Uterus (tissue), 2 donors: ENCODE measurements at regions not wholly inside any gene's neighbourhood (a gene's known extent, or its start where the extent isn't known, plus 50 kb on each side); places are given as distances from the start of the nearest gene placed in this dataset.

ENCODE experiments used
- POLR2A ChIP-seq, 2 donors: fragments of 450-650 bp; IDR thresholded peaks; one replicate each; pipeline ENCODE4 v1.6.1; 2016; ENCODE audit warnings: antibody characterized with exemption in 2 of 2, mild to moderate bottlenecking in 1 of 2, moderate library complexity in 1 of 2
- TF ChIP-seq, protein P1 (sequence below), 4 experiments: fragments of 200-600 bp in 2 of 4; fragments of 450-650 bp in 2 of 4; sonication (generic) in 2 of 4; IDR thresholded peaks; one replicate each; pipeline ENCODE4 v1.5.1; 2016 to 2019; ENCODE audit warnings: antibody characterized with exemption in 4 of 4, mild to moderate bottlenecking in 2 of 4, moderate library complexity in 1 of 4

DNA sequence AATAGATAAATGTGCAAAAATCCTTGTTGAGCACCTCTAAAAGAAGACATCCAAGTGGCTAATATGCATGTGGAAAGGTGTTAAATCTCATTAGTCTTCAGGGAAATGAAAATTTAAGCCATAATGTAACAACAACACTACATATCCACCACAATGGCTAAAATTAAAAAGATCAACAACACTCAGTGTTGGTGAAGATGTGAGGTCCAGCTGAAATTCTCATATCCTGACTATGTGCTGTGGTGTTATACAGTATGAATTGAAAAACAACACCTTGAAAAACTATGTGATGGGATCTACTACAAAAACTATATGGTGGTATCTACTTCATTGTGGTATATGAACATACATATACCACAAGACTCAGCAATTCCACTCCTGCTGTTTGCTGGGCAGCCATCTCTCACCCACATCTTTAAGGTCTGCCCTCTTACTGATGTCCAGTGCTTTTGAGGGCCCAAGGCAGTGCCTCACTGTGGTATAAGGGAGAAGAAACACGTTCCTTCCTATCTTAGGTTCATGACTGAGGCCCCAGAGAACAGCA, 146.4 kb downstream of the CD83 start:
- TF ChIP-seq POLR2A (IDR thresholded peaks at IDR 0.05) = no peak
- TF ChIP-seq, protein P1, sequence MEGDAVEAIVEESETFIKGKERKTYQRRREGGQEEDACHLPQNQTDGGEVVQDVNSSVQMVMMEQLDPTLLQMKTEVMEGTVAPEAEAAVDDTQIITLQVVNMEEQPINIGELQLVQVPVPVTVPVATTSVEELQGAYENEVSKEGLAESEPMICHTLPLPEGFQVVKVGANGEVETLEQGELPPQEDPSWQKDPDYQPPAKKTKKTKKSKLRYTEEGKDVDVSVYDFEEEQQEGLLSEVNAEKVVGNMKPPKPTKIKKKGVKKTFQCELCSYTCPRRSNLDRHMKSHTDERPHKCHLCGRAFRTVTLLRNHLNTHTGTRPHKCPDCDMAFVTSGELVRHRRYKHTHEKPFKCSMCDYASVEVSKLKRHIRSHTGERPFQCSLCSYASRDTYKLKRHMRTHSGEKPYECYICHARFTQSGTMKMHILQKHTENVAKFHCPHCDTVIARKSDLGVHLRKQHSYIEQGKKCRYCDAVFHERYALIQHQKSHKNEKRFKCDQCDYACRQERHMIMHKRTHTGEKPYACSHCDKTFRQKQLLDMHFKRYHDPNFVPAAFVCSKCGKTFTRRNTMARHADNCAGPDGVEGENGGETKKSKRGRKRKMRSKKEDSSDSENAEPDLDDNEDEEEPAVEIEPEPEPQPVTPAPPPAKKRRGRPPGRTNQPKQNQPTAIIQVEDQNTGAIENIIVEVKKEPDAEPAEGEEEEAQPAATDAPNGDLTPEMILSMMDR (IDR thresholded peaks at IDR 0.05) = no peak
